ENCODE measurements at regions not wholly inside any gene's neighbourhood (a gene's known extent, or its start where the extent isn't known, plus 50 kb on each side); places are given as distances from the start of the nearest gene placed in this dataset.

DNA sequence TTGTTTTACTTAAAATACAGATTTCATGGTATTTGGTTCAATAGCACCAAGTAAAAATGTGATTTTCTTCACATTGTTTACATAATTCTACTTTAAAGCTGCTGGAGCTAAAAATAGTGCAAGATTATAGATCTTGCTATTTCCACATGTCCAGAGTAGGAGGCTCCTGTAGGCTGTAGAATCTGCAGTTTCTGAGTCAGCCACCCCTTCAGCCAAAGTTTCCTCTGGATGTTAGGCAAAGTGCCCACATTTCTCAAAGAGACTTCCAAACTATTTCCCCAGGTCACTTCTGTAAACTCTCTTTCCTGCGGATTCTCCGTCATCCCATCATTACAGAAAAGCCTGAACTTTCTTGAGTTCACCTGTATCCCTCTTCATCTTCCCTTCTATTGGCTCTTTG is 342.5 kb upstream of the FSTL5 start (continued):
- TF ChIP-seq, protein P1, sequence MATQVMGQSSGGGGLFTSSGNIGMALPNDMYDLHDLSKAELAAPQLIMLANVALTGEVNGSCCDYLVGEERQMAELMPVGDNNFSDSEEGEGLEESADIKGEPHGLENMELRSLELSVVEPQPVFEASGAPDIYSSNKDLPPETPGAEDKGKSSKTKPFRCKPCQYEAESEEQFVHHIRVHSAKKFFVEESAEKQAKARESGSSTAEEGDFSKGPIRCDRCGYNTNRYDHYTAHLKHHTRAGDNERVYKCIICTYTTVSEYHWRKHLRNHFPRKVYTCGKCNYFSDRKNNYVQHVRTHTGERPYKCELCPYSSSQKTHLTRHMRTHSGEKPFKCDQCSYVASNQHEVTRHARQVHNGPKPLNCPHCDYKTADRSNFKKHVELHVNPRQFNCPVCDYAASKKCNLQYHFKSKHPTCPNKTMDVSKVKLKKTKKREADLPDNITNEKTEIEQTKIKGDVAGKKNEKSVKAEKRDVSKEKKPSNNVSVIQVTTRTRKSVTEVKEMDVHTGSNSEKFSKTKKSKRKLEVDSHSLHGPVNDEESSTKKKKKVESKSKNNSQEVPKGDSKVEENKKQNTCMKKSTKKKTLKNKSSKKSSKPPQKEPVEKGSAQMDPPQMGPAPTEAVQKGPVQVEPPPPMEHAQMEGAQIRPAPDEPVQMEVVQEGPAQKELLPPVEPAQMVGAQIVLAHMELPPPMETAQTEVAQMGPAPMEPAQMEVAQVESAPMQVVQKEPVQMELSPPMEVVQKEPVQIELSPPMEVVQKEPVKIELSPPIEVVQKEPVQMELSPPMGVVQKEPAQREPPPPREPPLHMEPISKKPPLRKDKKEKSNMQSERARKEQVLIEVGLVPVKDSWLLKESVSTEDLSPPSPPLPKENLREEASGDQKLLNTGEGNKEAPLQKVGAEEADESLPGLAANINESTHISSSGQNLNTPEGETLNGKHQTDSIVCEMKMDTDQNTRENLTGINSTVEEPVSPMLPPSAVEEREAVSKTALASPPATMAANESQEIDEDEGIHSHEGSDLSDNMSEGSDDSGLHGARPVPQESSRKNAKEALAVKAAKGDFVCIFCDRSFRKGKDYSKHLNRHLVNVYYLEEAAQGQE (IDR thresholded peaks at IDR 0.05; ENCODE audit: unreplicated experiment), result no peak
- TF ChIP-seq CREB1 (CRISPR knock-in tag; IDR thresholded peaks at IDR 0.05; ENCODE audit: low read depth) (no peak), NANOG (IDR thresholded peaks at IDR 0.05; ENCODE audit: borderline replicate concordance) (no peak), JUNB (IDR thresholded peaks at IDR 0.05; ENCODE audit: unreplicated experiment) (no peak)

DNA sequence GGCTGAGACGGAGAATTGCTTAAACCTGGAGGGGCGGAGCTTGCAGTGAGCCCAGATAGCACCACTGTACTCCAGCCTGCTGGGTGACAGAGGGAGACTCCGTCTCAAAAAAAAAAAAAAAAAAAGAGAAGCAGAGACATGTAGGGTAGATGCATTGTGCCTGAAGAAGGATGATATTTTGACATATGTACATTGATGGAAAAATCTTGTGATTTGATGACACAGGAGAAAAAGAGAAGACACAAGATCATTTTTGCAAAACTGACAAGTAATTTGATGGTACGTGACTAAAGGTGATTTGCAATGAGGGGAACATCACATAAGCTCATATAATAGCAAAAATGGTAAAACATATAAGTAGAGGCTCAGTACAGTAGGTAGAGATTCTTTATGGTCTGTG is 340.1 kb upstream of the FSTL5 start:
- Mint-ChIP-seq H3K36me3 (ENCODE audit: low read depth) (no peaks in the 10 kb centered on the region), H3K4me1 (no peaks in the 10 kb centered on the region), H3K27me3 (ENCODE audit: insufficient read depth, low read depth, poor library complexity) (no peaks in the 10 kb centered on the region), H3K4me3 (no peak overlapping the region), H3K27ac (no peak overlapping the region), H3K9me3 (no peaks in the 10 kb centered on the region)
- Histone ChIP-seq H3K4me3 (no peak overlapping the region), H3K4me1 (ENCODE audit: insufficient read depth) (no peaks in the 10 kb centered on the region), H3K36me3 (ENCODE audit: insufficient read depth) (no peaks in the 10 kb centered on the region), H3K4me2 (no peak overlapping the region), H4K20me1 (replicated peaks; ENCODE audit: insufficient read depth) (no peaks in the 10 kb centered on the region), H3K27me3 (ENCODE audit: insufficient read depth) (no peaks in the 10 kb centered on the region), H3K27ac (ENCODE audit: low read depth) (no peak overlapping the region), H3K9me2 (ENCODE audit: insufficient read depth) (no peaks in the 10 kb centered on the region), H2AFZ (no peak overlapping the region), H3F3A (replicated peaks; ENCODE audit: low read depth) (no peaks in the 10 kb centered on the region), H3K79me2 (replicated peaks; ENCODE audit: insufficient read depth) (no peaks in the 10 kb centered on the region)
- no peak for DNase-seq (ENCODE audit: low spot score)
- no peak for ATAC-seq
- no peak for TF ChIP-seq ZNF331 (CRISPR knock-in tag; IDR thresholded peaks at IDR 0.05; ENCODE audit: low read depth)
- no peak for TF ChIP-seq EZH2phosphoT487 (IDR thresholded peaks at IDR 0.05; ENCODE audit: unreplicated experiment)
- no peak for TF ChIP-seq CREB1 (CRISPR knock-in tag; IDR thresholded peaks at IDR 0.05; ENCODE audit: low read depth)
- TF ChIP-seq EZH2 (IDR thresholded peaks at IDR 0.05; ENCODE audit: low read depth, unreplicated experiment), result no peak
- TF ChIP-seq, protein P2, sequence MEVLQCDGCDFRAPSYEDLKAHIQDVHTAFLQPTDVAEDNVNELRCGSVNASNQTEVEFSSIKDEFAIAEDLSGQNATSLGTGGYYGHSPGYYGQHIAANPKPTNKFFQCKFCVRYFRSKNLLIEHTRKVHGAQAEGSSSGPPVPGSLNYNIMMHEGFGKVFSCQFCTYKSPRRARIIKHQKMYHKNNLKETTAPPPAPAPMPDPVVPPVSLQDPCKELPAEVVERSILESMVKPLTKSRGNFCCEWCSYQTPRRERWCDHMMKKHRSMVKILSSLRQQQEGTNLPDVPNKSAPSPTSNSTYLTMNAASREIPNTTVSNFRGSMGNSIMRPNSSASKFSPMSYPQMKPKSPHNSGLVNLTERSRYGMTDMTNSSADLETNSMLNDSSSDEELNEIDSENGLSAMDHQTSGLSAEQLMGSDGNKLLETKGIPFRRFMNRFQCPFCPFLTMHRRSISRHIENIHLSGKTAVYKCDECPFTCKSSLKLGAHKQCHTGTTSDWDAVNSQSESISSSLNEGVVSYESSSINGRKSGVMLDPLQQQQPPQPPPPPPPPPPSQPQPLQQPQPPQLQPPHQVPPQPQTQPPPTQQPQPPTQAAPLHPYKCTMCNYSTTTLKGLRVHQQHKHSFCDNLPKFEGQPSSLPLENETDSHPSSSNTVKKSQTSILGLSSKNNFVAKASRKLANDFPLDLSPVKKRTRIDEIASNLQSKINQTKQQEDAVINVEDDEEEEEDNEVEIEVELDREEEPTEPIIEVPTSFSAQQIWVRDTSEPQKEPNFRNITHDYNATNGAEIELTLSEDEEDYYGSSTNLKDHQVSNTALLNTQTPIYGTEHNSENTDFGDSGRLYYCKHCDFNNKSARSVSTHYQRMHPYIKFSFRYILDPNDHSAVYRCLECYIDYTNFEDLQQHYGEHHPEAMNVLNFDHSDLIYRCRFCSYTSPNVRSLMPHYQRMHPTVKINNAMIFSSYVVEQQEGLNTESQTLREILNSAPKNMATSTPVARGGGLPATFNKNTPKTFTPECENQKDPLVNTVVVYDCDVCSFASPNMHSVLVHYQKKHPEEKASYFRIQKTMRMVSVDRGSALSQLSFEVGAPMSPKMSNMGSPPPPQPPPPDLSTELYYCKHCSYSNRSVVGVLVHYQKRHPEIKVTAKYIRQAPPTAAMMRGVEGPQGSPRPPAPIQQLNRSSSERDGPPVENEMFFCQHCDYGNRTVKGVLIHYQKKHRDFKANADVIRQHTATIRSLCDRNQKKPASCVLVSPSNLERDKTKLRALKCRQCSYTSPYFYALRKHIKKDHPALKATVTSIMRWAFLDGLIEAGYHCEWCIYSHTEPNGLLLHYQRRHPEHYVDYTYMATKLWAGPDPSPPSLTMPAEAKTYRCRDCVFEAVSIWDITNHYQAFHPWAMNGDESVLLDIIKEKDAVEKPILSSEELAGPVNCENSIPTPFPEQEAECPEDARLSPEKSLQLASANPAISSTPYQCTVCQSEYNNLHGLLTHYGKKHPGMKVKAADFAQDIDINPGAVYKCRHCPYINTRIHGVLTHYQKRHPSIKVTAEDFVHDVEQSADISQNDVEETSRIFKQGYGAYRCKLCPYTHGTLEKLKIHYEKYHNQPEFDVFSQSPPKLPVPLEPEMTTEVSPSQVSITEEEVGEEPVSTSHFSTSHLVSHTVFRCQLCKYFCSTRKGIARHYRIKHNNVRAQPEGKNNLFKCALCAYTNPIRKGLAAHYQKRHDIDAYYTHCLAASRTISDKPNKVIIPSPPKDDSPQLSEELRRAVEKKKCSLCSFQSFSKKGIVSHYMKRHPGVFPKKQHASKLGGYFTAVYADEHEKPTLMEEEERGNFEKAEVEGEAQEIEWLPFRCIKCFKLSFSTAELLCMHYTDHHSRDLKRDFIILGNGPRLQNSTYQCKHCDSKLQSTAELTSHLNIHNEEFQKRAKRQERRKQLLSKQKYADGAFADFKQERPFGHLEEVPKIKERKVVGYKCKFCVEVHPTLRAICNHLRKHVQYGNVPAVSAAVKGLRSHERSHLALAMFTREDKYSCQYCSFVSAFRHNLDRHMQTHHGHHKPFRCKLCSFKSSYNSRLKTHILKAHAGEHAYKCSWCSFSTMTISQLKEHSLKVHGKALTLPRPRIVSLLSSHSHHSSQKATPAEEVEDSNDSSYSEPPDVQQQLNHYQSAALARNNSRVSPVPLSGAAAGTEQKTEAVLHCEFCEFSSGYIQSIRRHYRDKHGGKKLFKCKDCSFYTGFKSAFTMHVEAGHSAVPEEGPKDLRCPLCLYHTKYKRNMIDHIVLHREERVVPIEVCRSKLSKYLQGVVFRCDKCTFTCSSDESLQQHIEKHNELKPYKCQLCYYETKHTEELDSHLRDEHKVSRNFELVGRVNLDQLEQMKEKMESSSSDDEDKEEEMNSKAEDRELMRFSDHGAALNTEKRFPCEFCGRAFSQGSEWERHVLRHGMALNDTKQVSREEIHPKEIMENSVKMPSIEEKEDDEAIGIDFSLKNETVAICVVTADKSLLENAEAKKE (CRISPR knock-in tag; IDR thresholded peaks at IDR 0.05), result no peak
- no peak for TF ChIP-seq NANOG (IDR thresholded peaks at IDR 0.05; ENCODE audit: borderline replicate concordance)
- TF ChIP-seq, protein P1 (IDR thresholded peaks at IDR 0.05; ENCODE audit: unreplicated experiment), result no peak
- TF ChIP-seq STAT1 (IDR thresholded peaks at IDR 0.05; ENCODE audit: unreplicated experiment), result no peak
